GDM1 (cell line): ENCODE measurements at regions not wholly inside any gene's neighbourhood (a gene's known extent, or its start where the extent isn't known, plus 50 kb on each side); places are given as distances from the start of the nearest gene placed in this dataset.
A peak's percentile ranks its signal among the peaks of the same experiment; 100 is the strongest.
"Not testable (repeated sequence)": the region's sequence is repeated elsewhere in the genome, so short reads cannot be mapped to it uniquely, and the experiment has no call there.

Experiments
- DNase-seq: peaks from one replicate; lab custom pipeline; 2025; lab: John Stamatoyannopoulos, UW

GRCh38 chr1:10940451-10940804 is 72.0 kb upstream of the TARDBP start:
- DNase-seq = no peak

- no peak for DNase-seq
These were observed 71.6 kb upstream of the TARDBP start for GRCh38 chr1:10940838-10941237.

- DNase-seq = peak; percentile 14
These were observed 70.4 kb upstream of the TARDBP start for GRCh38 chr1:10941891-10942541.

- no peak for DNase-seq
These were observed 69.9 kb upstream of the TARDBP start for GRCh38 chr1:10942542-10942912.

GRCh38 chr1:10943041-10943440 is 69.4 kb upstream of the TARDBP start:
- DNase-seq = no peak

- no peak for DNase-seq
These were observed 68.3 kb upstream of the TARDBP start for GRCh38 chr1:10943991-10944730.

- DNase-seq = no peak
These were observed 66.4 kb upstream of the TARDBP start for GRCh38 chr1:10945991-10946509.

GRCh38 chr1:10947181-10947580 is 65.3 kb upstream of the TARDBP start:
- DNase-seq = no peak

- no peak for DNase-seq
These were observed 64.6 kb upstream of the TARDBP start for GRCh38 chr1:10947691-10948462.

GRCh38 chr1:10948463-10948775 is 64.0 kb upstream of the TARDBP start:
- DNase-seq = no peak

GRCh38 chr1:10950316-10951172 is 61.9 kb upstream of the TARDBP start:
- no peak for DNase-seq

- DNase-seq = not testable (repeated sequence)
These were observed 61.2 kb upstream of the TARDBP start for GRCh38 chr1:10951298-10951697.

GRCh38 chr1:10951961-10952360 is 60.5 kb upstream of the TARDBP start:
- DNase-seq = no peak

- DNase-seq = no peak
These were observed 58.8 kb upstream of the TARDBP start for GRCh38 chr1:10953505-10954193.

GRCh38 chr1:10957133-10957532 is 55.3 kb upstream of the TARDBP start:
- no peak for DNase-seq

GRCh38 chr1:10958614-10959013 is 53.8 kb upstream of the TARDBP start:
- DNase-seq = no peak

GRCh38 chr1:10960411-10961299 is 51.8 kb upstream of the TARDBP start:
- DNase-seq = peak; percentile 66

GRCh38 chr1:10961300-10961833 is 51.1 kb upstream of the TARDBP start:
- DNase-seq = no peak

GRCh38 chr1:10962483-10962882 is 50.0 kb upstream of the TARDBP start:
- no peak for DNase-seq
